GM19395 (cell line): ENCODE measurements at regions not wholly inside any gene's neighbourhood (a gene's known extent, or its start where the extent isn't known, plus 50 kb on each side); places are given as distances from the start of the nearest gene placed in this dataset.

ENCODE experiments used
- ATAC-seq: cut with Tn5 transposase; IDR thresholded peaks from one replicate; pipeline ENCODE4 v1.9.1; 2021; ENCODE audit warnings: mild to moderate bottlenecking, moderate library complexity; ENCODE audit not compliant: unreplicated experiment

DNA sequence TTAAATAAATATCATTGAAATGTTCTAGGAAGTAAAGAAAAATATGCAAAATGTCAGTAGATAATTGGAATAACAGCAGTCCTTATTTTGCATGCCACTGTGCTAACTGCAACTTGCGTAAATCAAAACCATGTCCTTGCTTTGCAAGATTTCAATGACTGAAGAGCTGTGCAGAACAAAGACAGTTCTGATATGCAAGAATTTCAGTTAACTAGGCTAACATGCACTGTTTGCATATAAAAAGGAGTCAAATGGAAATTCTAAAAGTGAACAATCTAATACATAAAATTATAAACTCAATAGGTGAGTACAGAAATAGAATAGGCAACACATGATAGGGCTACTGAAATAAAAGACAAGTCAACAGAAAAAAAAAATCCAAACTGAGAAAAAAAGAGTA is 1844.6 kb upstream of the NUDT12 start:
- no peak for ATAC-seq

GRCh38 chr5:105397749-105398148 is 1835.2 kb upstream of the NUDT12 start:
- ATAC-seq, result no peak

DNA sequence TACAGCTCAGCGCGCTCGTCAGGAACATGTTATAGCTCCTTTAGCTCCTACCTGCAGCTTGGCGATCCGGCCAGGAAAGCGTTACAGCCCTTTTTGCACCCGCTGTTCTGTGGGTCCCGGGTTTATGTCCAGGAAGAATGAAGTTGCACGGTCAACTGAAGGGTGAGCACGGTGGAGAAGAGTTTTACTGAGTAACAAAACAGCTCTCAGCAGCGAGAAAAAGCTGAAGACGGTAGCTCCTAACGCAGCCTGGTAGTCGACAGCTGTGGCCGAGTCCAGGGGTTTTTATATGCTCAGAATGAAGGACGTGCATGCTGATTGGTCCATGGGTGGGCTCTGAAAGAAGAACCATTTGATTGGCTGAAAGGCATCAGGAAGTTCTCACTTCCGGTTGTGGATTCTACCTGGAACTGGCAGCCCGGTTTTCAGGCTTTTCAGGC is 1830.1 kb upstream of the NUDT12 start:
- ATAC-seq, result no peak

DNA sequence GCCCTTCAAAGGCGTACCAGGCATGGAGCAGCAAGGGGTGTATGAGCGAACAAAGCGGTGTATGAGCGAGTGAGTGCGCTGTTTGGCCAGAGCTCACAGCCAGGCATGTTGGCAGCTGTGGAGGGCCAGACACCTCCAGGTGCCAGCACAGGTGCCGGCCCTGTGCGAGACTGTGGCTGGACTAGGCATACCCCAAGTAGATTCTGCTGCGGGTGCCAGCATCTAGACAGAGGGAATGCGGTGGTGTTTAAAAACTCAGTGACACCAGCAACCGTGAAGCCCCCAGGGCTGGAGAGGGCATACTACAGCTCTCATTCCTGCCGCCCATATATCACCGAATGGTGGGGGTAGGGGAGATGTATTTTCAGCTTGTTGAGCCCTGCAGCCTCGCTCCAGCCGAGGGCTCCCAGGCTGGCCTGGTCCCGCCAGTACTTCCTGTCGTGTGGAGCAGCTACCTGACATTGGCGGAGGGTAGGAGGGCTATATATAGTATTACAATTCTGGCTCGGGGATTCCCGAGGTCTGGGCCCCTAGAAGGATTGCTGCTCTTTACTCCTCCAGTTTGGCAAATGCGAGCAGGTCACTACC is 1829.6 kb upstream of the NUDT12 start:
- ATAC-seq, result no peak

DNA sequence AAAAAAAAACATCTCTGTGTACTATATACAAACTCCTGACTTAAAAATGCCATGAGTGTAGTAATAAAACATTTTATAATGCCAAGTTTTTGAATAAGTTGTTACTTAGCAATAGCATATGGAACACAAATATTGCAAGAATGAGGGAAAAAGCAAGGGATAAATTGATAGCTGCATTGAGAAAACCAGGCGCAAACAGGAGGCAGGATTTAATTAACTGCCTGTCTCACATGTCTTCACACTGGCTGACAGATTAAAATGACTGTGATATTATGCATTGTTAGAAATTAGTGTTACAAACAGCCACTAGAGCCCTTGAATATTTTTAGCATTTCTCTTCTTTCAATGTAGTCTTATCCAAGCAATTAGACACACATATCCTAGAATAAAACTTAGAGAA is 1817.5 kb upstream of the NUDT12 start:
- ATAC-seq, result no peak

DNA sequence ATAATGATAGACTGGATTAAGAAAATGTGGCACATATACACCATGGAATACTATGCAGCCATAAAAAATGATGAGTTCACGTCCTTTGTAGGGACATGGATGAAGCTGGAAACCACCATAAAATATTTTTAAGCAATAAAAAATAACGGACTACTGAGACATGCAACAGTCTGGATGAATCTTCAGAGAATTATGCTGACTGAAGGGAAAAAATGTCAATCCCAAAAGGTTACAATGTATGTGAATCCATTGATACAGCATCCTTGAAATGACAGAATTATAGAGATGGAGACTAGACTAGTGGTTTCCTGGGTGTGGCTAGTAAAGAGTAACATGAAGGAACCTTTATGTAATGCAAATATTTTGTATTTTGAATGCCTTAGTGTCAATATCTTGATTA is 1808.6 kb upstream of the NUDT12 start:
- ATAC-seq, result no peak

DNA sequence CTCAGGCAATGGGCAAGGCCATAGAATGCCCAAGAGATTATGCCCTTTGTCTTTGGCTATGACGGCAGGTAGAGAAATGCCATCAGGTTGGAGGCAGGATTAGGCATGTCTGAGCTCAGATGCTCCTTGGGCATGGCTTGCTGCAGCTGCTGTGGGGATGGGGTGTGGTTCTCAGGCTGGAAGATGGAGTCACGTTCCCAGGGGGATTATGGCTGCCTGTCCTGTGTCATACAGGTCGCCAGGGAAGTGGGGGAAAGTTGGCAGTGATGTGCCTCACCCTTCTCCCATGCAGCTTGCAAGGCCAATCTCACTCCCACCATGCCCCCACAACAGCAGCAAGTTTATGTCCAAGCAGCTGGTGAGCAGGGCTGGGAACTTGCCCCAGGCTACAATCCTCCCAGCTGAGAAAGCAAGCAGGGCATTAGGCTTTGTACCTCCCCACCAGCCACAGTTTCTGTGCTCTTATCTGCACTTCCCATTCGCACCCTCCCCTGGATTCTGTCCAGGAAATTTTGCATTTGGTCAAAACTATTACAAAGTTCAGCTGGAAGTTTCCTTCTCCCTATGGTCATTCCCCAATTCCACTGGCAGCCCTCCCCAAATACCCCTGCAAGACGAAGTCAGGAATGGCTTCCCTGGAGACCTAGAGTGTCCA is 1788.0 kb upstream of the NUDT12 start:
- ATAC-seq, result no peak

DNA sequence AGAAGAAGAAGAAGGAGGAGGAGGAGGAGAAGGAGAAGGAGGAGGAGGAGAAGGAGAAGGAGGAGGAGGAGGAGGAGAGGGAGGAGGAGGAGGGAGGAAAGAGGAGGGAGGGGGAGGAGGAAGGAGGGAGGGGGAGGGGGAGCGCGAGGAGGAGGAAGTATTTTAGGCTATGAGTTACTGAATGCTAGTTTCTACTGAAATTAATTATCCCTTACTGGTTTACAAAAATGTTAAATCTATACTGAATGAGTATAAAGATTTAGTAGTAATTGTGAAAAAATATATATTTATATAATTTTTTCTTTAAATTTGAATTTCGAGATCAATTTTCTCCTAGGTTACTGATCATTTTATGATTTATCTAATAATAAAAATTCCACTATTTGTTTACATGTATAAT is 1769.0 kb upstream of the NUDT12 start:
- no peak for ATAC-seq

DNA sequence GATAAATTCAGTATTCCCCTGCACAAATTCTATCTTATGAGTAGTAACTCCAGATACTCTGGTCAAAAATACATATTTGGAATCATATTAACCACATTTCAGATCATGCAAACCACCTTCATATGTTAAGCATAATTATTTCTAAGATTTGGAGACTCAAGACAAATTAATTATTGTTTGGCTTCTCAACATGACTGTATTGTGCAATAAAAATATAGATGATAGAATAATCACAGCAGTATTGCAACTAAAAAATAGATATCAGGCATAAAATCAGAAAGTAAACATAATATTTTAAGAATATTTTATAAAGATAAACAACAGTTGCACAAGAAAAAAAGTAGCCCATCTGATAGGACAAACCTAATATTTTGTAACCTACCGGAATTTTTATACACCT is 1767.6 kb upstream of the NUDT12 start:
- ATAC-seq, result no peak

- no peak for ATAC-seq
Measured at GRCh38 chr5:105304859-105305258, 1742.3 kb upstream of the NUDT12 start.

DNA sequence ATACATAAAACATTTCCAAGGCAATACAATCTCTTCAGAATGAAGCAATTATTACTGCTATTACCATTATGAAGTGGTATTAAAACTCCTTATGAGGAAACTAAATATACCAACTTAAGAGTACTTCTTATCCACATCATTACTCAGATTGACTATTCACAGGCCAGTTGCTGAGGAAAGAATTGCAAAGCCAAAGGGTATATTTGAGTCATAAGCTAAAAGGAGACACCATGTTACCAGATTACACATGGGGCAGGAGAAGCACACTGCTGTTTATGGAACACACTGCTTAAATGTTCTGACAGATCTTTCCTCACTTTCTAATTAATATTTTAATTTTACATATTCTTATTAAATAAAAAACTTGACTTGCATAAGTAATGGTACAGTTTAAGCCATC is 1726.4 kb upstream of the NUDT12 start:
- ATAC-seq, result no peak

DNA sequence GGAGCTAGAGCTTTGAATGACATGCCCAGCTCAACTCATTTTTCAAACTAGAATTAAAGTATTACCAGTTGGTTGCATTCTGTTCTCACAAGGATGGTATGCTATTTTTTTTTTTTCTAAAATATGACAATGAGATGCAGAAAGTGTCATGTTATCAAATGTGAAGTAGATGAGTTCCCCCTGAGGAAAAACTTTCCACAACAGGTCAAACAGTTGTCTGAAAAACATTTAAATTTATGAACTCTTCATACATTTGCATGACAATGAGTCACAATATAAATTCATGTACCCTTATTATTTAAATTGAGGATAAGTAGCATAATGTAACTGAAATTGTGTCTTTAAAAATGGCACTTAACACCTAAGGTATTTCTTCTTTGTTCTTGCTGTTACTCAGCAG is 1720.5 kb upstream of the NUDT12 start:
- no peak for ATAC-seq

DNA sequence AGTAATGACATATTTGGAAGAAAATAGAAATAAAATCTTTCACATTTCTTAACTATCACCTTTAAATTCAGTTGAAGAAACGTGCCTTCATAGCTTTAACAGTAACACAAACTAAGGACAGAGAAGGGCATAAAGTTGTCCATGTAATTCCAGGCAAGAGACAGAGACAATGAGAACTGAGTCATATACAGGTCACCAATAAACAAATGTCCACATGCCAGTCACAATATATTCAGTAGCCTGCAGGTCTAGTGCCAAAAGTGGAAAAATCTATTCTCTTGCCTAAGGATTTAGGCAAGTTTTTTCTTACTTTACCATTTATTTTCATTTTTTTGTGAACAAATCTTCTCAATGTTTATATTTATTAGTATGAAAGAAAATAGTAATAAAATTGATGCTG is 1711.5 kb upstream of the NUDT12 start:
- no peak for ATAC-seq

- no peak for ATAC-seq
Measured at GRCh38 chr5:105263515-105263914, 1700.9 kb upstream of the NUDT12 start.

DNA sequence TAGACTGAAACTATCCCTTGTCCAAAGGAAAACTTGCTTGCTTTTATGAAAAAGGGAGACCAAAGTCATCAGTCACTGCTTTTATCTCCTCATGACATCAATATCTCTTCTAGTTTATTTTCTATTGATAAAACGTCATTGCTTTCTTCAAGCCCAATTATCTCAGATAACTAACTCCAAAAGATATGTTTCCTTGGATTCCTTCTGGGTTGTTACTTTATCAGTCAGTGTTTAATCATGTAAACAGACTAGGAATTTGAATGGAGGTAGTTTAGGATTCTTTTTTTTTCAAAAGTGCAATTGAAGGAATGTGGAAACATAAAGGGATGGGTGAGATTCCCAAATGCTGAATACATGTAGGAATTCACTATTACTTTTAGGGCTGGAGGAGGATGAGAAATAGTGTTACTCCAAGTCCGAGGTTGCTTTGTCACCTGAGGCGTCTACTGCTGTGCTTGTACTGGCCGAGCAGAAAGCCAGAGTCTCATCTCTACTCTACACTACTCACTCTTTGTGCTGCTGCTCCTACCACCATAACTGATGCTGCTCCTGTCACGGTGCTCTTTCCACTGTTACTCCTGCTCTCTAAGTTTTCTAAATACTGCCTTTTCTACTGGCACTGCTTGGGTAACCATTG is 1697.1 kb upstream of the NUDT12 start:
- ATAC-seq, result no peak

- ATAC-seq, result no peak
Measured at GRCh38 chr5:105238561-105238960, 1676.0 kb upstream of the NUDT12 start.

- ATAC-seq, result no peak
Measured at GRCh38 chr5:105230516-105231157, 1668.0 kb upstream of the NUDT12 start.

- no peak for ATAC-seq
Measured at GRCh38 chr5:105218018-105218417, 1655.4 kb upstream of the NUDT12 start.

DNA sequence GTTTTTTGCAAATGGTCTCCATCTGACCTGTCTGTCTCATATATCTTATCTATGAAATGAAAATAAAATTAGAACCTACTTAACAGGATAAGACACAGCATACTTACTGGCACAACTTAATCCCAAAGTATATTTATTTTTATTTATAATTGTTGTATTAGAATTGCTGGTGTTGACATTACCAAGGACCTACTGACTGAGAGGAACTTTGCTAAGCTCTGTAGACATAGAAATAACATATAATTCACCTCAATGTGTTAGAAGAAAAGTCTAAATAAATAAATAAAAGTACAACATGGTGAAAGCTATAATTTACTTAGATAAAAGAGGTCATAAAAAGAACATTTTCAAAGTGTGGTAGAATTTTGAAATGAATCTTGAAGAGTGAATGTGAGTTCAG is 1650.5 kb upstream of the NUDT12 start:
- no peak for ATAC-seq

DNA sequence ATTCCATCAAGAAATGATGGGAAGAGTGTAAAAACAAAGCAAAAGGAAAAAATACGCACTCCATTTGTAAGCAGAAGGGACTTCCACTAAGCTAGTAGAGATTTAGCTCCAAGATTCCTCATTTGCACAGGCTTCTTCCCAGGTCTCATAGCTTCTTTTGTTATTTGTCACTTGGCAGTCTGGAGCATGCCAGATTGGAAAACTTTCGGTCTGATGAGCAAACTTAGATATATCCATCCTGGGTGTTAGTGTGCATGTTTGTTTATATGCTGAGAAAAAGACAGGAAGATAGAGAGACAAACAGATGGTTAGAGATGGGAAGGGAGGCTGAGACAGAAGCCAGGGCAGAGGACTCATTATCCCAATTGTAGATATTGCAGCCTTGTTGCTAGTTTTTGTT is 1644.5 kb upstream of the NUDT12 start:
- no peak for ATAC-seq

DNA sequence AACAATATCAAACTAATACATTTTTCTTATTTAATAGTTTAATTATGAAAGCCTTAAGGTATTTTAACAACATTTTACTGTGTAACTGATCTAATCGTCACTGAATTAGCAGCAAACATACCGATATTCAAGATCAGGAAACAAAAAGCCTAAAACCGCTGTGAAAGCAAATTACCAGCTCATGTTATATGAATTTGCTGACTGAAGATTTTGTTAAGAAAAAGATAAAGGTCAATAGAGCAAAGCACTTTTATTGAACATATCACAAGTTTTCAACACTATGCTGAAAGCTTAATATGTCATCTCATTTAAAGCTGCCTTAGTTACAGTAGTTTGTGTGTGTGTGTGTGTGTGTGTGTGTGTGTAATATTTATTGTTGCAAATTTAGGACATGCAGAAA is 1634.9 kb upstream of the NUDT12 start:
- ATAC-seq, result no peak

DNA sequence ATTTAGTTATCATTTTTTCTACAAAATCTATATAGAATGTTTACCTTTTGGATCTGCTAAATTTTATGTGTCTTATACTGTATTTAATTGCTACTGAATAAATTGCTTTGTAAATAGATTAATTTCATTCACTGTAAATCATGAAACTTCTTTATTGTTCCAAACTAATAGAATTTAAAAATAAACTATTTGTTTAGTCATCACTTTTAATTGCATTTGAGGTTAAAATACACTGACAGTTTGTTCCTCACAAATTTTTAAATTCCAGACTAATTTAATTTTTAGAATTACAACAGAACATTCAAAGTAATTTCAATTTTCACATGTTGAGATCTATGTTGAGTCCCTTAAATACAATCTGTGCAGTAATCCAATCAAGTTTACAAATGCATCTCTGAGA is 1633.2 kb upstream of the NUDT12 start:
- ATAC-seq, result no peak
